Stomach (tissue), 8 donors: ENCODE measurements at regions not wholly inside any gene's neighbourhood (a gene's known extent, or its start where the extent isn't known, plus 50 kb on each side); places are given as distances from the start of the nearest gene placed in this dataset.
"Not testable (repeated sequence)": the region's sequence is repeated elsewhere in the genome, so short reads cannot be mapped to it uniquely, and the experiment has no call there.

Experiments
- DNase-seq, 2 donors: peaks; one replicate each; pipeline versions ENCODE4 v3.0.0 to v3.0.0-alpha.2; 2013 to 2019
- H3K27ac ChIP-seq, 5 donors: fragments of 200-600 bp in 4 of 5; sonication (generic) in 4 of 5; one replicate each; pipeline ENCODE4 v1.5.1; 2013 to 2019; ENCODE audit warnings: mild to moderate bottlenecking in 1 of 5, moderate library complexity in 1 of 5
- H3K27me3 ChIP-seq, 3 donors: fragments of 200-600 bp; sonication (generic); one replicate each; pipeline ENCODE4 v1.5.1; 2017 to 2019; ENCODE audit warnings: mixed run types in 1 of 3
- H3K36me3 ChIP-seq, 4 donors: fragments of 200-600 bp; sonication (generic); 1 replicate in 3 of 4; 2 replicates in 1 of 4; pipeline ENCODE4 v1.5.1; 2016 to 2019
- H3K4me1 ChIP-seq, 4 donors: fragments of 200-600 bp; sonication (generic); one replicate each; pipeline ENCODE4 v1.5.1; 2016 to 2019
- H3K4me3 ChIP-seq, 4 donors: fragments of 200-600 bp; sonication (generic) in 3 of 4; one replicate each; pipeline ENCODE4 v1.5.1; 2016 to 2019; ENCODE audit warnings: mild to moderate bottlenecking in 1 of 4
- H3K9me3 ChIP-seq, 4 donors: fragments of 200-600 bp; sonication (generic); one replicate each; pipeline ENCODE4 v1.5.1; 2016 to 2019
- EP300 ChIP-seq: sonication (generic); formaldehyde crosslinking; IDR thresholded peaks from one replicate; pipeline ENCODE4 v1.6.1; 2017; ENCODE audit warnings: antibody characterized with exemption
- POLR2A ChIP-seq, 4 donors: fragments of 450-650 bp; IDR thresholded peaks; one replicate each; pipeline ENCODE4 v1.6.1; 2016; ENCODE audit warnings: antibody characterized with exemption in 4 of 4, control low read depth in 2 of 4, mild to moderate bottlenecking in 1 of 4, moderate library complexity in 1 of 4
- POLR2AphosphoS5 ChIP-seq, 3 donors: sonication (generic); formaldehyde crosslinking; IDR thresholded peaks; one replicate each; pipeline ENCODE4 v1.6.1; 2016; ENCODE audit warnings: antibody characterized with exemption in 3 of 3
- WGBS, 5 donors: extraction: QIAGEN DNeasy Blood & Tissue Kit in 3 of 5; methylation state at CpG; one replicate each; pipeline versions ENCODE4 v1.1.5 to v1.1.7; 2013 to 2018; 5-methylcytosine and 5-hydroxymethylcytosine counted together
- intact Hi-C: fragments of 100-400 bp; cut with DNase I; formaldehyde crosslinking; loops from one replicate; pipeline ENCODE4 v1.15.1; 2023; ENCODE audit warnings: low total_unique reads
- TF ChIP-seq, protein P1 (sequence below), 7 experiments: fragments of 450-650 bp in 4 of 7; fragments of 200-600 bp in 3 of 7; sonication (generic) in 3 of 7; IDR thresholded peaks; one replicate each; pipeline ENCODE4 v1.5.1; 2016 to 2019; ENCODE audit warnings: antibody characterized with exemption in 7 of 7, control low read depth in 2 of 7, mild to moderate bottlenecking in 1 of 7
- donor health status: healthy with polysubstance abuse.
- donor health status: Bipolar disorder and iron deficiency.
- donor health status: healthy.

DNA sequence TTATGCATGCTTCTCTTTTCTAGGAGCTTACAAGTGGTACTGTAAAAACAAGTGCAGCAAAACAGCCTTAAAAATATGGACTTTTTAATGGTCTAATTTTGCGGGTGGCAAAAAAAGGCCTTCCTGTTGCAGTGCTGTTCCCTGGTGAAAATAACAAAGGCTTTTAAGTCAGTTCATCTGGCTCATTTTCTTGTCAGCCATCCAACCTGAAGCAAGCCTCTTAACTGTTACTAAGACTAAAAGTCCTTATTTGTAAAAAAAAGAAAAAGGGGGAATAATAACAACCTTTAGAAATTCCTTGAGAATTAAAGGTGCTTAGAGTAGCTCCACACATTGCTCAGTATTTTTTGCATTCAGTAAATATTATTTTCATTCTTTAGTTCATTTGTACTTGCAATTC lies 200.5 kb upstream of the CHORDC1 start:
- no peaks in the 10 kb centered on the region for H3K36me3 ChIP-seq
- H3K27ac ChIP-seq, result no peak overlapping the region
- H3K4me1 ChIP-seq, result no peaks in the 10 kb centered on the region
- no peaks in the 10 kb centered on the region for H3K9me3 ChIP-seq
- no peaks in the 10 kb centered on the region for H3K27me3 ChIP-seq
- intact Hi-C loops, result no loop called here
- DNase-seq, result no peak
- WGBS, 5 donors, result 61 to 89% (median 75%) methylated on average over 1 of the region's 1 CpG
- TF ChIP-seq, protein P1, sequence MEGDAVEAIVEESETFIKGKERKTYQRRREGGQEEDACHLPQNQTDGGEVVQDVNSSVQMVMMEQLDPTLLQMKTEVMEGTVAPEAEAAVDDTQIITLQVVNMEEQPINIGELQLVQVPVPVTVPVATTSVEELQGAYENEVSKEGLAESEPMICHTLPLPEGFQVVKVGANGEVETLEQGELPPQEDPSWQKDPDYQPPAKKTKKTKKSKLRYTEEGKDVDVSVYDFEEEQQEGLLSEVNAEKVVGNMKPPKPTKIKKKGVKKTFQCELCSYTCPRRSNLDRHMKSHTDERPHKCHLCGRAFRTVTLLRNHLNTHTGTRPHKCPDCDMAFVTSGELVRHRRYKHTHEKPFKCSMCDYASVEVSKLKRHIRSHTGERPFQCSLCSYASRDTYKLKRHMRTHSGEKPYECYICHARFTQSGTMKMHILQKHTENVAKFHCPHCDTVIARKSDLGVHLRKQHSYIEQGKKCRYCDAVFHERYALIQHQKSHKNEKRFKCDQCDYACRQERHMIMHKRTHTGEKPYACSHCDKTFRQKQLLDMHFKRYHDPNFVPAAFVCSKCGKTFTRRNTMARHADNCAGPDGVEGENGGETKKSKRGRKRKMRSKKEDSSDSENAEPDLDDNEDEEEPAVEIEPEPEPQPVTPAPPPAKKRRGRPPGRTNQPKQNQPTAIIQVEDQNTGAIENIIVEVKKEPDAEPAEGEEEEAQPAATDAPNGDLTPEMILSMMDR (IDR thresholded peaks at IDR 0.05), result no peak
- TF ChIP-seq POLR2A (IDR thresholded peaks at IDR 0.05), result no peak
- no peak for TF ChIP-seq EP300
- TF ChIP-seq POLR2AphosphoS5 (IDR thresholded peaks at IDR 0.05), result no peak
- no peak overlapping the region for H3K4me3 ChIP-seq

DNA sequence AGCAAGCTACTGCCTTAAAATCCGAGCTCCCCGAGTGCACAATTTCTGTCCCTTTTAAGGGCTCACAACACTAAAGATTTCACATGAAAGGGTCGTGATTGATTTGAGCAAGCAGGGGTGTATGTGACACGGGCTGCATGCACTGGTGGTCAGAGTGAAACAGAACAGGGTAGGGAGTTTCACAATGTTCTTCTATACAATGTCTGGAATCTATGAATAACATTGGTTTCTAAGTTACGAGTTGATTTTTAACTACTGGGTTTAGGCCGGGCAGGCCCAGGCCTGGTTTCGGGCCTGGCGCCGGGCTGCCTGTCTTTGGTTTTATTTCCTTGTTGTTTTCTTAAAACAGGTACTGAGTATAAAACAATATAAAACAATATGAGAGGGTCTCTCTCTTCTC lies 199.9 kb upstream of the CHORDC1 start:
- H3K27me3 ChIP-seq, DNase-seq, H3K4me3 ChIP-seq, H3K9me3 ChIP-seq, intact Hi-C loops, H3K27ac ChIP-seq, H3K36me3 ChIP-seq, H3K4me1 ChIP-seq: not testable (repeated sequence)
- WGBS, 5 donors, result 70 to 80% (median 75%) methylated on average over 9 of the region's 9 CpGs

DNA sequence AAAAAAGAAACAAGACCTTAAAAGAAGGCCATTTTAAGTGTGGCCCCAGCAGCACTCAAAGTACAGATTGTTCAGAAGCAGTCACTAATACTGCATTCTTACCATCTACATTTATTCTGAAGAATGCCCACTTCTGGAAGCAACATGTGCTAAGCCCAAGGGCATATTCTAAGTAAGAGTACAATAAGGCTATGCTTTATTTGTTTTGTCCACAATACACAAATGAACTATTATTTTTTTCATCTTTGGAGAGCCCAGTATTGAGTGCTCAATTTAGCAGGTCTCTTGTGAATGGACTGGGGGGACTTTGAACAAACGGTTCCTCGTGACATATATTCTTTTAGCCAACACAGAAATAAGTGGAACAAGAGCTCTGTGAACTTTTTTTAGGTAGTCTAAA lies 191.4 kb upstream of the CHORDC1 start:
- no peak overlapping the region for H3K27ac ChIP-seq
- DNase-seq, result no peak
- WGBS, 5 donors, result 72 to 89% (median 84%) methylated on average over 2 of the region's 2 CpGs
- H3K9me3 ChIP-seq, result no peaks in the 10 kb centered on the region
- no peaks in the 10 kb centered on the region for H3K4me1 ChIP-seq
- no peaks in the 10 kb centered on the region for H3K27me3 ChIP-seq
- no peaks in the 10 kb centered on the region for H3K36me3 ChIP-seq
- H3K4me3 ChIP-seq, result no peak overlapping the region
- intact Hi-C loops, result no loop called here
- TF ChIP-seq POLR2A (IDR thresholded peaks at IDR 0.05) (no peak), EP300 (no peak), POLR2AphosphoS5 (IDR thresholded peaks at IDR 0.05) (no peak)
- TF ChIP-seq, protein P1 (IDR thresholded peaks at IDR 0.05), result no peak

DNA sequence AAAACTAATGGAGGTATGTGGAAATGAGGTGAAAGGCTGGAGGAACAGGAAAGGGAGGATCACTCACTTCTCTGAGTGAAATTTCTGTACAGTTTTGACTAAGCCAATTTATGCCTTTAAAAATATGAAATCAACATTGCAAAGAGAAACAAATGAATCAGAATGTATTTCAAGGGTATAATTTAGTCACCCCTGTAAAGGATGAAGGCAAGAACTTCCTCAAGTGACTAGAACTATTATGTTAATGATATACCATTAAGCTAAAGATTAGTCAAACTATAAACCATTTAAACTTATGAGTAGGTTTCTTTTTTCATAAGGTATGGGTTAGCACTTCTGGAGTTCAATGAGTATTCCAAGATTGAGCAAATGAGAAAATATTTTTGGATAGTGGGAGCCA lies 184.5 kb upstream of the CHORDC1 start:
- DNase-seq, result no peak
- Histone ChIP-seq H3K4me1 (no peaks in the 10 kb centered on the region), H3K27ac (no peak overlapping the region), H3K9me3 (no peaks in the 10 kb centered on the region), H3K36me3 (no peaks in the 10 kb centered on the region), H3K27me3 (no peaks in the 10 kb centered on the region), H3K4me3 (no peak overlapping the region)
- intact Hi-C loops, result no loop called here
- TF ChIP-seq POLR2A (IDR thresholded peaks at IDR 0.05) (no peak), EP300 (no peak), POLR2AphosphoS5 (IDR thresholded peaks at IDR 0.05) (no peak)
- TF ChIP-seq, protein P1 (IDR thresholded peaks at IDR 0.05), result no peak

DNA sequence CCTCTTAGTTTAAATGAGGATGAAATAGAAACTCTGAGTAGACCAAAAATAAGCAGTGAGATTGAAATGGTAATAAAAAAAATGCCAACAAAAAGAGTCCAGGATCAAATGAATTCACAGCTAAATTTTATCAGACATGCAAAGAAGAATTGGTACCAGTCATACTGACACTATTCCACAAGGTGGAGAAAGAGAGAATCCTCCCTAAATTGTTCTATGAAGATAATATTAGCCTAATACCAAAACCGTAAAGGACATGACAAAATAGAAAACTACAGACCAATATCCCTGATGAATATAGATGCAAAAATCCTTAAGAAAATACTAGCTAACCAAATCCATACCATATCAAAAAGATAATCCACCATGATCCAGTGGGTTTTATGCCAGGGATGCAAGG lies 169.8 kb upstream of the CHORDC1 start:
- intact Hi-C loops, result no loop called here
- H3K4me1 ChIP-seq, result no peaks in the 10 kb centered on the region
- H3K27me3 ChIP-seq, result no peaks in the 10 kb centered on the region
- H3K36me3 ChIP-seq, result no peaks in the 10 kb centered on the region
- H3K27ac ChIP-seq, result no peak overlapping the region
- no peak overlapping the region for H3K4me3 ChIP-seq
- no peak for DNase-seq
- H3K9me3 ChIP-seq, result no peaks in the 10 kb centered on the region
- TF ChIP-seq EP300, result no peak
- TF ChIP-seq, protein P1 (IDR thresholded peaks at IDR 0.05), result no peak
- no peak for TF ChIP-seq POLR2AphosphoS5 (IDR thresholded peaks at IDR 0.05)
- no peak for TF ChIP-seq POLR2A (IDR thresholded peaks at IDR 0.05)
- WGBS, 5 donors, result 82 to 91% (median 91%) methylated on average over 1 of the region's 1 CpG
